ENCODE measurements at regions not wholly inside any gene's neighbourhood (a gene's known extent, or its start where the extent isn't known, plus 50 kb on each side); places are given as distances from the start of the nearest gene placed in this dataset.

DNA sequence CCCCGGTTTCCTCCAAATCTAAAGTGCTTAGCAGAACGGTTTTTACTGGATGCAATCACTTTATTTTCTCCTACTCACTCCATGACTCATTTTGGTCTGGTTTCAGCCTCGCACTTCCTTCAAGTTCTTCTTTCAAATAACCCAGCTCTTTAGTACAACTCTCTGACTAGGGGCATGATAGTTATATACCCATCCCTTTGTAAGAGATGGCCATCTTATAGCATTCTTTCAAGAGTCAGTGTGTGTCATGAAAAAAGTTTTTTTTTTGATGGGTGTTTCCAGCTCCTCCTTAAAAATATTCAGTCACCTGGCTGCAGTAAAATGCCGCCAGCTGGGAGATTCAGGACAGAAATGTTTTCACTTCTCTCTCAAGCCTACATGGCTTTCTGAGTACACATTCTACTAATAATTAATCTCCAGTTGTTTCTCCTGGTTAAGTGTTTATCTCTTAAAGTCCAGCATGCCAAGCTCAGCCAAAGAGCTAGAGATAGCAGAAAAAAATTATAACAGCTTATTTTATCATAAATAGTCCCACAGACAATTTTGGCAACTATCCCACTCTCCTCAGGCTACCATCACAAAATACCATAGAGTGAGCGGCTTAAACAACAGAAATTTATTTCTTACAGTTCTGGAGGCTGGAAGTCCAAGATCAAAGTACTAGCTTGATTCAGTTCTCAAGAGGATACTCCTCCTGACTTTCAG, 139.3 kb downstream of the GASK1B start:
- H3K9ac ChIP-seq (ENCODE audit: control insufficient read depth, insufficient read depth, low read length), result no peak overlapping the region
- no peaks in the 10 kb centered on the region for H3K79me2 ChIP-seq (ENCODE audit: control insufficient read depth, insufficient read depth, low read length)
- H3K27me3 ChIP-seq (replicated peaks in 1 of 2; ENCODE audit: control insufficient read depth in 2 of 2, insufficient read depth in 2 of 2, low read length in 1 of 2), result no peaks in the 10 kb centered on the region
- no peaks in the 10 kb centered on the region for H4K20me1 ChIP-seq (ENCODE audit: control insufficient read depth, insufficient read depth)
- DNase-seq (ENCODE audit: low read depth, low spot score) (no peak), FAIRE-seq (no peak), ATAC-seq (no peak; the same call in 2 of the 3 replicates)
- WGBS (ENCODE audit: insufficient coverage, insufficient replicate concordance, low lambda C conversion rate, missing lambda C conversion rate), result 16% methylated on average over 5 of the region's 5 CpGs
- no peak overlapping the region for H2AFZ ChIP-seq (ENCODE audit: control insufficient read depth, low read depth, low read length)
- RAD21 ChIA-PET (ENCODE audit: unreplicated experiment), result no interaction called here
- intact Hi-C loops (cut with micrococcal nuclease; ENCODE audit: unreplicated experiment), result no loop called here
- no peaks in the 10 kb centered on the region for H3K4me1 ChIP-seq (ENCODE audit: control insufficient read depth, insufficient read depth, low read length)
- H3K36me3 ChIP-seq (ENCODE audit: control insufficient read depth in 2 of 2, insufficient read depth in 2 of 2, low read length in 1 of 2), result no peaks in the 10 kb centered on the region
- POLR2A ChIA-PET, result no interaction called here
- no TSS peak for BruUV-seq (replicated peaks)
- H3K27ac ChIP-seq (ENCODE audit: control insufficient read depth, insufficient read depth), result no peak overlapping the region
- SMC1A ChIA-PET (ENCODE audit: uncharacterized antibody, unreplicated experiment), result interaction anchor here (0.5 kb wide), 1 partner anchor 382 kb away, joined by 3 read pairs; no protein-coding TSS in a partner anchor
- TF ChIP-seq POLR2AphosphoS5 (IDR thresholded peaks at IDR 0.05; ENCODE audit: low read length) (no peak), ZNF217 (IDR thresholded peaks at IDR 0.05) (no peak), SIN3A (IDR thresholded peaks at IDR 0.05; ENCODE audit: low read depth, low read length) (no peak), BCL11A (IDR thresholded peaks at IDR 0.05; ENCODE audit: low read depth, low read length) (no peak), RAD51 (IDR thresholded peaks at IDR 0.05) (no peak), SMC3 (IDR thresholded peaks at IDR 0.05; ENCODE audit: borderline replicate concordance, low read length) (no peak)
- TF ChIP-seq, protein P1, sequence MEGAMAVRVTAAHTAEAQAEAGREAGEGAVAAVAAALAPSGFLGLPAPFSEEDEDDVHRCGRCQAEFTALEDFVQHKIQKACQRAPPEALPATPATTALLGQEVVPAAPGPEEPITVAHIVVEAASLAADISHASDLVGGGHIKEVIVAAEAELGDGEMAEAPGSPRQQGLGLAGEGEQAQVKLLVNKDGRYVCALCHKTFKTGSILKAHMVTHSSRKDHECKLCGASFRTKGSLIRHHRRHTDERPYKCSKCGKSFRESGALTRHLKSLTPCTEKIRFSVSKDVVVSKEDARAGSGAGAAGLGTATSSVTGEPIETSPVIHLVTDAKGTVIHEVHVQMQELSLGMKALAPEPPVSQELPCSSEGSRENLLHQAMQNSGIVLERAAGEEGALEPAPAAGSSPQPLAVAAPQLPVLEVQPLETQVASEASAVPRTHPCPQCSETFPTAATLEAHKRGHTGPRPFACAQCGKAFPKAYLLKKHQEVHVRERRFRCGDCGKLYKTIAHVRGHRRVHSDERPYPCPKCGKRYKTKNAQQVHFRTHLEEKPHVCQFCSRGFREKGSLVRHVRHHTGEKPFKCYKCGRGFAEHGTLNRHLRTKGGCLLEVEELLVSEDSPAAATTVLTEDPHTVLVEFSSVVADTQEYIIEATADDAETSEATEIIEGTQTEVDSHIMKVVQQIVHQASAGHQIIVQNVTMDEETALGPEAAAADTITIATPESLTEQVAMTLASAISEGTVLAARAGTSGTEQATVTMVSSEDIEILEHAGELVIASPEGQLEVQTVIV (IDR thresholded peaks at IDR 0.05; ENCODE audit: borderline replicate concordance, partially characterized antibody), result no peak
- TF ChIP-seq, protein P2, sequence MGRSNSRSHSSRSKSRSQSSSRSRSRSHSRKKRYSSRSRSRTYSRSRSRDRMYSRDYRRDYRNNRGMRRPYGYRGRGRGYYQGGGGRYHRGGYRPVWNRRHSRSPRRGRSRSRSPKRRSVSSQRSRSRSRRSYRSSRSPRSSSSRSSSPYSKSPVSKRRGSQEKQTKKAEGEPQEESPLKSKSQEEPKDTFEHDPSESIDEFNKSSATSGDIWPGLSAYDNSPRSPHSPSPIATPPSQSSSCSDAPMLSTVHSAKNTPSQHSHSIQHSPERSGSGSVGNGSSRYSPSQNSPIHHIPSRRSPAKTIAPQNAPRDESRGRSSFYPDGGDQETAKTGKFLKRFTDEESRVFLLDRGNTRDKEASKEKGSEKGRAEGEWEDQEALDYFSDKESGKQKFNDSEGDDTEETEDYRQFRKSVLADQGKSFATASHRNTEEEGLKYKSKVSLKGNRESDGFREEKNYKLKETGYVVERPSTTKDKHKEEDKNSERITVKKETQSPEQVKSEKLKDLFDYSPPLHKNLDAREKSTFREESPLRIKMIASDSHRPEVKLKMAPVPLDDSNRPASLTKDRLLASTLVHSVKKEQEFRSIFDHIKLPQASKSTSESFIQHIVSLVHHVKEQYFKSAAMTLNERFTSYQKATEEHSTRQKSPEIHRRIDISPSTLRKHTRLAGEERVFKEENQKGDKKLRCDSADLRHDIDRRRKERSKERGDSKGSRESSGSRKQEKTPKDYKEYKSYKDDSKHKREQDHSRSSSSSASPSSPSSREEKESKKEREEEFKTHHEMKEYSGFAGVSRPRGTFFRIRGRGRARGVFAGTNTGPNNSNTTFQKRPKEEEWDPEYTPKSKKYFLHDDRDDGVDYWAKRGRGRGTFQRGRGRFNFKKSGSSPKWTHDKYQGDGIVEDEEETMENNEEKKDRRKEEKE (IDR thresholded peaks at IDR 0.05), result no peak
- TF ChIP-seq, protein P3, sequence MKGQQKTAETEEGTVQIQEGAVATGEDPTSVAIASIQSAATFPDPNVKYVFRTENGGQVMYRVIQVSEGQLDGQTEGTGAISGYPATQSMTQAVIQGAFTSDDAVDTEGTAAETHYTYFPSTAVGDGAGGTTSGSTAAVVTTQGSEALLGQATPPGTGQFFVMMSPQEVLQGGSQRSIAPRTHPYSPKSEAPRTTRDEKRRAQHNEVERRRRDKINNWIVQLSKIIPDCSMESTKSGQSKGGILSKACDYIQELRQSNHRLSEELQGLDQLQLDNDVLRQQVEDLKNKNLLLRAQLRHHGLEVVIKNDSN (IDR thresholded peaks at IDR 0.05; ENCODE audit: borderline replicate concordance, extremely low read length, insufficient read depth, low read depth, low read length), result no peak
- TF ChIP-seq, protein P4, sequence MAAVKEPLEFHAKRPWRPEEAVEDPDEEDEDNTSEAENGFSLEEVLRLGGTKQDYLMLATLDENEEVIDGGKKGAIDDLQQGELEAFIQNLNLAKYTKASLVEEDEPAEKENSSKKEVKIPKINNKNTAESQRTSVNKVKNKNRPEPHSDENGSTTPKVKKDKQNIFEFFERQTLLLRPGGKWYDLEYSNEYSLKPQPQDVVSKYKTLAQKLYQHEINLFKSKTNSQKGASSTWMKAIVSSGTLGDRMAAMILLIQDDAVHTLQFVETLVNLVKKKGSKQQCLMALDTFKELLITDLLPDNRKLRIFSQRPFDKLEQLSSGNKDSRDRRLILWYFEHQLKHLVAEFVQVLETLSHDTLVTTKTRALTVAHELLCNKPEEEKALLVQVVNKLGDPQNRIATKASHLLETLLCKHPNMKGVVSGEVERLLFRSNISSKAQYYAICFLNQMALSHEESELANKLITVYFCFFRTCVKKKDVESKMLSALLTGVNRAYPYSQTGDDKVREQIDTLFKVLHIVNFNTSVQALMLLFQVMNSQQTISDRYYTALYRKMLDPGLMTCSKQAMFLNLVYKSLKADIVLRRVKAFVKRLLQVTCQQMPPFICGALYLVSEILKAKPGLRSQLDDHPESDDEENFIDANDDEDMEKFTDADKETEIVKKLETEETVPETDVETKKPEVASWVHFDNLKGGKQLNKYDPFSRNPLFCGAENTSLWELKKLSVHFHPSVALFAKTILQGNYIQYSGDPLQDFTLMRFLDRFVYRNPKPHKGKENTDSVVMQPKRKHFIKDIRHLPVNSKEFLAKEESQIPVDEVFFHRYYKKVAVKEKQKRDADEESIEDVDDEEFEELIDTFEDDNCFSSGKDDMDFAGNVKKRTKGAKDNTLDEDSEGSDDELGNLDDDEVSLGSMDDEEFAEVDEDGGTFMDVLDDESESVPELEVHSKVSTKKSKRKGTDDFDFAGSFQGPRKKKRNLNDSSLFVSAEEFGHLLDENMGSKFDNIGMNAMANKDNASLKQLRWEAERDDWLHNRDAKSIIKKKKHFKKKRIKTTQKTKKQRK (IDR thresholded peaks at IDR 0.05; ENCODE audit: low read depth, low read length), result no peak
- TF ChIP-seq, protein P5, sequence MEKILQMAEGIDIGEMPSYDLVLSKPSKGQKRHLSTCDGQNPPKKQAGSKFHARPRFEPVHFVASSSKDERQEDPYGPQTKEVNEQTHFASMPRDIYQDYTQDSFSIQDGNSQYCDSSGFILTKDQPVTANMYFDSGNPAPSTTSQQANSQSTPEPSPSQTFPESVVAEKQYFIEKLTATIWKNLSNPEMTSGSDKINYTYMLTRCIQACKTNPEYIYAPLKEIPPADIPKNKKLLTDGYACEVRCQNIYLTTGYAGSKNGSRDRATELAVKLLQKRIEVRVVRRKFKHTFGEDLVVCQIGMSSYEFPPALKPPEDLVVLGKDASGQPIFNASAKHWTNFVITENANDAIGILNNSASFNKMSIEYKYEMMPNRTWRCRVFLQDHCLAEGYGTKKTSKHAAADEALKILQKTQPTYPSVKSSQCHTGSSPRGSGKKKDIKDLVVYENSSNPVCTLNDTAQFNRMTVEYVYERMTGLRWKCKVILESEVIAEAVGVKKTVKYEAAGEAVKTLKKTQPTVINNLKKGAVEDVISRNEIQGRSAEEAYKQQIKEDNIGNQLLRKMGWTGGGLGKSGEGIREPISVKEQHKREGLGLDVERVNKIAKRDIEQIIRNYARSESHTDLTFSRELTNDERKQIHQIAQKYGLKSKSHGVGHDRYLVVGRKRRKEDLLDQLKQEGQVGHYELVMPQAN (conservative IDR thresholded peaks at IDR 0.05), result no peak
- no peaks in the 10 kb centered on the region for H3K9me3 ChIP-seq (replicated peaks; ENCODE audit: control insufficient read depth, insufficient read depth, low read length)
- no peak overlapping the region for H3K4me3 ChIP-seq
- CTCF ChIA-PET, result no interaction called here
- H3K4me2 ChIP-seq (ENCODE audit: control insufficient read depth, insufficient read depth), result no peak overlapping the region
- in situ Hi-C loops (cut with MboI), result no loop called here
